Activated CD4-positive, alpha-beta T cell treated with anti-CD3 and anti-CD28 coated beads for 36 hours (primary cell): ENCODE measurements at regions not wholly inside any gene's neighbourhood (a gene's known extent, or its start where the extent isn't known, plus 50 kb on each side); places are given as distances from the start of the nearest gene placed in this dataset.
"Not testable (repeated sequence)": the region's sequence is repeated elsewhere in the genome, so short reads cannot be mapped to it uniquely, and the experiment has no call there.

ENCODE experiments used
- ATAC-seq: fragments of 200-7000 bp; cut with Tn5 transposase; one replicate; pipeline ENCODE4 v1.10.0; 2021; ENCODE audit warnings: mild to moderate bottlenecking, moderate library complexity
- CTCF ChIA-PET: fragments of 350-600 bp; sonication (Branson Sonifier 250); formaldehyde crosslinking; loops from one replicate; lab custom pipeline; 2021; ENCODE audit warnings: antibody characterized with exemption; lab: Charles Lee
- POLR2A ChIA-PET: fragments of 350-600 bp; sonication (Branson Sonifier 250); formaldehyde crosslinking; loops from one replicate; lab custom pipeline; 2021; ENCODE audit warnings: antibody characterized with exemption, inconsistent platforms; lab: Charles Lee
- DNase-seq: peaks from one replicate; pipeline ENCODE4 v3.0.0-alpha.2; 2020
- H3K27ac Mint-ChIP-seq: one replicate; pipeline ENCODE4 v1.8.0; 2021; ENCODE audit warnings: mixed read lengths
- H3K27me3 Mint-ChIP-seq: one replicate; pipeline ENCODE4 v1.8.0; 2021; ENCODE audit warnings: mixed read lengths
- H3K36me3 Mint-ChIP-seq: one replicate; pipeline ENCODE4 v1.8.0; 2021; ENCODE audit warnings: low read depth, mixed read lengths
- H3K4me1 Mint-ChIP-seq: one replicate; pipeline ENCODE4 v1.8.0; 2021; ENCODE audit warnings: mixed read lengths
- H3K4me3 Mint-ChIP-seq: one replicate; pipeline ENCODE4 v1.8.0; 2021; ENCODE audit warnings: mild to moderate bottlenecking, moderate library complexity, mixed read lengths
- H3K9me3 Mint-ChIP-seq: one replicate; pipeline ENCODE4 v1.8.0; 2021; ENCODE audit warnings: low read depth, mixed read lengths
- intact Hi-C, 2 experiments: fragments of 100-400 bp; cut with DNase I in 1 of 2; cut with micrococcal nuclease in 1 of 2; formaldehyde crosslinking; loops; one replicate each; pipeline versions ENCODE4 v1.14.2 to v1.15.1; 2022 to 2024; cut with DNase I, micrococcal nuclease

DNA sequence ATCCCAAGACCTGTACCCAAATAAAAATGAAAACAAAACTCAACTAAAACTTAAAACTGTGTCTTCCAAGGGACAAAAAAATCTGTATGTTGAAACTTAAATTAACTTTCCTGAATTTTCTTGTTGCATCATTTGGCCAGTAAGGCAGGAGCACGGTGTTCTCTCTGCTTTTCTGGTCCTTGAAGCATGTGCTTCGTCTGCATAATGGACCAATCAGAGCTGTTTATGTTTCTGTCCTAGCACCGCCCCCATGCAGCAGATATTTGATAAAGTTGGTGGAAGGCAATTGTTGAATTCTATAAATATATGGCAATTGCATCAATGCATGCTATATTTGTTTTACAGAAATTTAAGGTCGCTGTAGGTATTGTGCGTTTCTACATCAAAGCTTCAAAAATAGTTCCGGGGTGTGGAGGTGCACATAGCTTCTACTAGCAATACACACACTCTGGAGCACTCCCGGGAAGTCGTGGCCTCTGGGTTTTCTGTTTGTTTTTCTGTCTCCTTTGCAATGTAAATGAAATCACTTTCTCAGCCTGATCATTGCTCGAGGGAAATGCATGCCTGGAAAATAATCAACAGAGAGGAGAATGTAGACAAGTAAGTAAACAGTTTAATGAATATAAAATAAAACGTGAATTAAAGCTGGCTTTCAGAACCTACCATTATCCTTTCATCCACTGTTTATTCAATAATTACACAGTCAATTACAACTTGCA lies 206.3 kb downstream of the BCAS1 start:
- H3K27ac Mint-ChIP-seq, intact Hi-C loops, H3K4me3 Mint-ChIP-seq, DNase-seq, ATAC-seq, H3K27me3 Mint-ChIP-seq, H3K9me3 Mint-ChIP-seq, H3K36me3 Mint-ChIP-seq: not testable (repeated sequence)
- ChIA-PET CTCF (interaction anchor here (0.8 to 2.4 kb wide), 7 partner anchors 8 to 135 kb away, joined by 3 to 18 read pairs (median 3); no protein-coding TSS in a partner anchor), POLR2A (interaction anchor here (1.1 kb wide), 1 partner anchor 241 kb away, joined by 3 read pairs; no protein-coding TSS in a partner anchor)
- peaks cover 44% of the 10 kb centered on the region for H3K4me1 Mint-ChIP-seq

DNA sequence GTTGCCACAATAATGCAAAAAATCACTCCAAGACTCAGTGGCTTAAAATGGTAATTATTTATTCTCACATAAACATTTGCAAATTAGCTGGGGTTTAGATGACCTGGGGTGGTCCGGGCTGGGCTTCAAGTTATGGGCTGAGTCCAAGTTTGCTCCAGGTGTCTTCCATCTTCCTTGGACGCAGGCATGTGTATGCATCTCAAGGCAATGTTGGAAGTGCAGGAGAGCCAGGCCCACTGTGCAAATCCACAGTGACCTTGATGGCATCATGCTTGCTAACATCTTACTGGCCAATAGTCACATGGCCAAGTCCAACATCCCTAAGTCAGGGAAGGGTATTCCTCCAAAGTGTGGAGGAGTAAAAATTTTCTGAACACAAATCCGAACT lies 206.9 kb downstream of the BCAS1 start:
- CTCF ChIA-PET: interaction anchor here (0.6 to 1.6 kb wide), 6 partner anchors 8 to 77 kb away, joined by 3 to 6 read pairs (median 4); no protein-coding TSS in a partner anchor
- H3K9me3 Mint-ChIP-seq, H3K27ac Mint-ChIP-seq, H3K27me3 Mint-ChIP-seq, intact Hi-C loops, ATAC-seq, DNase-seq, H3K4me3 Mint-ChIP-seq, H3K36me3 Mint-ChIP-seq: not testable (repeated sequence)
- POLR2A ChIA-PET: interaction anchor here (1.1 kb wide), 1 partner anchor 240 kb away, joined by 3 read pairs; no protein-coding TSS in a partner anchor
- H3K4me1 Mint-ChIP-seq: peaks cover 44% of the 10 kb centered on the region

DNA sequence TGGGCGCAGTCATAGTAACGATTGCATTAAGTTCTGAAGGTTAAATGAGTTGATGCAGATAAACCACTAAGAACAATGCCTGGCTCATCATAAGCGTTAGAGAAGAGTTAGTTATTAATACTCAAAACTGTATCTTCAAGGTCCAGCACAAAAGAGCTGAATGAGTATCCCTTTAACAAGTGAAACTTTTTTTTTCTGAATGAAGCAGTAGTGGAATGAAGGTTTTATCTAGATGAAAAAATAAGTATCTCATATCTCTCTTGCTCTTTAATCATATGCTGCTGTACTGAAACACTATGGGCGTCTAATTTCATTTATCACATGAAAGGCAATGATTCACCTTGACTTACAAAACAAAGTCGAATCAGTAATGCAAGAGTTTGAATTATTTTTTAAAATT lies 207.4 kb downstream of the BCAS1 start:
- POLR2A ChIA-PET: interaction anchor here (1.1 kb wide), 1 partner anchor 240 kb away, joined by 3 read pairs; no protein-coding TSS in a partner anchor
- peak; percentile 56 for ATAC-seq
- CTCF ChIA-PET: interaction anchor here (0.6 to 1.3 kb wide), 3 partner anchors 9 to 77 kb away, joined by 3 to 6 read pairs (median 4); no protein-coding TSS in a partner anchor

DNA sequence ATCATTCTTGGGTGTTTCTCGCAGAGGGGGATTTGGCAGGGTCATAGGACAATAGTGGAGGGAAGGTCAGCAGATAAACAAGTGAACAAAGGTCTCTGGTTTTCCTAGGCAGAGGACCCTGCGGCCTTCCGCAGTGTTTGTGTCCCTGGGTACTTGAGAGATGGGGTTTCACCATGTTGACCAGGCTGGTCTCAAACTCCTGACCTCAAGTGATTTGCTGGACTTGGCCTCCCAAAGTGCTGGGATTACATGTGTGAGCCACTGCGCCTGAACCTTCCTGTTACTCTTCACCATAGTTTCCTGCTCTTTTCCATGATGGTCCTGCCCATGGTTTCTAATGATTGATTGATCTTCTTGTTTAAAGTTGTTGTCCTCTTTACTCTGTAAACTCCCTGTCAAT lies 207.9 kb downstream of the BCAS1 start:
- DNase-seq, H3K27ac Mint-ChIP-seq, ATAC-seq, H3K36me3 Mint-ChIP-seq, H3K4me3 Mint-ChIP-seq, POLR2A ChIA-PET, H3K9me3 Mint-ChIP-seq, H3K27me3 Mint-ChIP-seq, intact Hi-C loops: not testable (repeated sequence)
- CTCF ChIA-PET: interaction anchor here (0.6 to 1.3 kb wide), 2 partner anchors 78 to 128 kb away, joined by 3 to 6 read pairs; no protein-coding TSS in a partner anchor
- peaks cover 43% of the 10 kb centered on the region for H3K4me1 Mint-ChIP-seq

More for the DNA sequence above, 207.4 kb downstream of the BCAS1 start:
- H3K36me3 Mint-ChIP-seq, H3K27ac Mint-ChIP-seq, H3K4me3 Mint-ChIP-seq, H3K9me3 Mint-ChIP-seq, H3K27me3 Mint-ChIP-seq, intact Hi-C loops, DNase-seq: not testable (repeated sequence)
- H3K4me1 Mint-ChIP-seq: peaks cover 43% of the 10 kb centered on the region

DNA sequence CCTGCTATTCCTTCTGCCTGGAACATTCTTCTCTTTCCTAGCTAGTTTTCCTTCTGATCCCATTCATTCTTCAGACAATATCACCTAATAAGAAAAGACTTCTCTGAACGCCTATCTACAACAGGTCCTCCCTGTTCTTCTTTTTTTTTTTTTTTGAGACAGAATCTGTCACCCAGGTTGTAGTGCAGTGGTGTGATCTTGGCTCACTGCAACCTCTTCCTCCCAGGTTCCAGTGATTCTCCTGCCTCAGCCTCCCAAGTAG lies 208.3 kb downstream of the BCAS1 start:
- H3K4me3 Mint-ChIP-seq, H3K36me3 Mint-ChIP-seq, intact Hi-C loops, ATAC-seq, H3K27ac Mint-ChIP-seq, DNase-seq, H3K27me3 Mint-ChIP-seq, H3K9me3 Mint-ChIP-seq: not testable (repeated sequence)
- CTCF ChIA-PET: interaction anchor here (0.6 kb wide), 1 partner anchor 127 kb away, joined by 3 read pairs; no protein-coding TSS in a partner anchor
- peaks cover 41% of the 10 kb centered on the region for H3K4me1 Mint-ChIP-seq
- POLR2A ChIA-PET: interaction anchor here (0.5 kb wide), 1 partner anchor 178 kb away, joined by 6 read pairs; no protein-coding TSS in a partner anchor

DNA sequence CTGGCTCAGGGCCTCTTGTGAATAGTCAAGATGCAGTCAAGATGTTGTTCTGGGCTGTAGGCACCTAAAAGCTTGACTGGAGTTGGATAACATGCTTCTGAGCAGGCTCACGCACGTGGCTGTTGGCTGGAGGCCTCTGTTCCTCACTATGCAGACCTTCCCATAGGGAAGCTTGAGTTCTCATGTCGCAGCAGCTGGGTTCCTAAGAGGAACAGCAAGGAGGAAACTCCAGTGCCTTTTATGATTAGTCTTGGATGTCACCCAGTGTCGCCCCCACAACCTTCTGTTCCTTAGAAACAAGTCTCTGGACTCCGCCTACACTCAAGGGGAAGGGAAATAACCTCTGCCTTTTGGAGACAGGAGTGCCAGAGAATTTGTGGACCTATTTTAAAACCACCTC lies 210.7 kb downstream of the BCAS1 start:
- CTCF ChIA-PET: interaction anchor here (0.7 kb wide), 1 partner anchor 13 kb away, joined by 4 read pairs; no protein-coding TSS in a partner anchor
- Mint-ChIP-seq H3K4me3 (no peak overlapping the region), H3K27me3 (no peaks in the 10 kb centered on the region), H3K36me3 (no peaks in the 10 kb centered on the region), H3K9me3 (no peaks in the 10 kb centered on the region), H3K4me1 (peaks cover 31% of the 10 kb centered on the region), H3K27ac (no peak overlapping the region)
- no peak for DNase-seq
- no peak for ATAC-seq
- intact Hi-C loops: no loop called here
- POLR2A ChIA-PET: interaction anchor here (0.6 kb wide), 1 partner anchor 40 kb away, joined by 3 read pairs; no protein-coding TSS in a partner anchor

DNA sequence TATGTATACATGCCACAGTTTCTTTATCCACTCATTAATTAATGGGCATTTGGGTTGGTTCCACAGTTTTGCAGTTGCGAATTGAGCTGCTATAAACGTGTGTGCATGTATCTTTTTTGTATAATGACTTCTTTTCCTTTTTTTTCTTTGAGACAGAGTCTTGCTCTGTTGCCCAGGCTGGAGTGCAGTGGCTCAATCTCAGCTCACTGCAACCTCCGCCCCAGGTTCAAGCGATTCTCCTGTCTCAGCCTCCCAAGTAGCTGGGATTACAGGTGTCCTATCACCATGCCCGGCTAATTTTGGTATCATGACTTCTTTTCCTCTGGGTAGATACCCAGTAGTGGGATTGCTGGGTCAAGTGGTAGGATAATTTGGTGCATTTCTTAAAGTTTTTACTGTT lies 211.4 kb downstream of the BCAS1 start:
- H3K36me3 Mint-ChIP-seq, H3K27me3 Mint-ChIP-seq, CTCF ChIA-PET, DNase-seq, H3K4me3 Mint-ChIP-seq, H3K9me3 Mint-ChIP-seq, H3K27ac Mint-ChIP-seq, intact Hi-C loops, ATAC-seq: not testable (repeated sequence)
- peaks cover 28% of the 10 kb centered on the region for H3K4me1 Mint-ChIP-seq
- POLR2A ChIA-PET: interaction anchor here (0.5 to 0.6 kb wide), 2 partner anchors 41 to 83 kb away, joined by 3 to 10 read pairs; no protein-coding TSS in a partner anchor

DNA sequence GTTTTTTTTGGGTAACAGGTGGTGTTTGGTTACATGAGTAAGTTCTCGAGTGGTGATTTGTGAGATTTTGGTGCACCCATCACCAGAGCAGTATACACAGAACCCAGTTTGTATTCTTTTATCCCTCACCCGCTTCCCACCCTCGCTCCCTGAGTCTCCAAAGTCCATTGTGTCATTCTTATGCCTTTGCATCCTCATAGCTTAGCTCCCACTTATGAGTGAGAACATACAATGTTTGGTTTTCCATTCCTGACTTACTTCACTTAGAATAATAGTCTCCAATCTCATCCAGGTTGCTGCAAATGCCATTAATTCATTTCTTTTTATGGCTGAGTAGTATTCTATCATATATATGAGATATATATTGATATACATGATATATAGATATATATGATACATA lies 211.9 kb downstream of the BCAS1 start:
- H3K27ac Mint-ChIP-seq, POLR2A ChIA-PET, H3K9me3 Mint-ChIP-seq, DNase-seq, H3K27me3 Mint-ChIP-seq, ATAC-seq, H3K4me3 Mint-ChIP-seq, intact Hi-C loops, H3K36me3 Mint-ChIP-seq: not testable (repeated sequence)
- H3K4me1 Mint-ChIP-seq: peaks cover 23% of the 10 kb centered on the region
- CTCF ChIA-PET: interaction anchor here (1.4 kb wide), 1 partner anchor 311 kb away, joined by 4 read pairs; no protein-coding TSS in a partner anchor

DNA sequence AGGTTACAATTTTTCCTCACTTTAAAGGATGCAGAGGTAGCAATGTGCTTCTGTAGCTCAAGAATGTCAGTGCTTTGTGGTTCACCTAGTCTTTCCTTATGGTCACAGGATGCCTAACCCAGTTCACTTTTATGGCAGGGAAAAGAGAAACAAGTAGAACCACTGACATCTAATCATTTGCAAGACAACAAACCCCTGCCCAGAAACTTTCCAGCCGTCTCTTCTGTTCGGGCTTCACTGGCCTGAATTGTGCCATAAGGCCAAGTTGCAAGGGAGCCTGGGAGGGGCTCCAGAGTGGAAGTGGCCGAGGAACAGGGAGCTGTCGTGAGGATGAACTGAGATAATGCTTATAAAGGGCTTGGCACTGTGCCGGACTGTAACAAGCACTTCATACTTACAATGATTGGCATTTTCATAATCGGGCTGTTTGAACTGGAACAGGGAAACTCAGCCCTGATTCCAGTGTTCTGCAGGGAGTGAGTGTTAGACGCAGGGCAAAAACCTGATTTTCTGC lies 212.6 kb downstream of the BCAS1 start:
- H3K27ac Mint-ChIP-seq: no peak overlapping the region
- H3K36me3 Mint-ChIP-seq: no peaks in the 10 kb centered on the region
- POLR2A ChIA-PET: no interaction called here
- no peaks in the 10 kb centered on the region for H3K9me3 Mint-ChIP-seq
- H3K4me1 Mint-ChIP-seq: peaks cover 21% of the 10 kb centered on the region
- no peak for ATAC-seq
- intact Hi-C loops: no loop called here
- no peak for DNase-seq
- CTCF ChIA-PET: interaction anchor here (0.7 to 1.4 kb wide), 6 partner anchors 9 to 310 kb away, joined by 3 to 4 read pairs (median 4); no protein-coding TSS in a partner anchor
- no peaks in the 10 kb centered on the region for H3K27me3 Mint-ChIP-seq
- H3K4me3 Mint-ChIP-seq: no peak overlapping the region

DNA sequence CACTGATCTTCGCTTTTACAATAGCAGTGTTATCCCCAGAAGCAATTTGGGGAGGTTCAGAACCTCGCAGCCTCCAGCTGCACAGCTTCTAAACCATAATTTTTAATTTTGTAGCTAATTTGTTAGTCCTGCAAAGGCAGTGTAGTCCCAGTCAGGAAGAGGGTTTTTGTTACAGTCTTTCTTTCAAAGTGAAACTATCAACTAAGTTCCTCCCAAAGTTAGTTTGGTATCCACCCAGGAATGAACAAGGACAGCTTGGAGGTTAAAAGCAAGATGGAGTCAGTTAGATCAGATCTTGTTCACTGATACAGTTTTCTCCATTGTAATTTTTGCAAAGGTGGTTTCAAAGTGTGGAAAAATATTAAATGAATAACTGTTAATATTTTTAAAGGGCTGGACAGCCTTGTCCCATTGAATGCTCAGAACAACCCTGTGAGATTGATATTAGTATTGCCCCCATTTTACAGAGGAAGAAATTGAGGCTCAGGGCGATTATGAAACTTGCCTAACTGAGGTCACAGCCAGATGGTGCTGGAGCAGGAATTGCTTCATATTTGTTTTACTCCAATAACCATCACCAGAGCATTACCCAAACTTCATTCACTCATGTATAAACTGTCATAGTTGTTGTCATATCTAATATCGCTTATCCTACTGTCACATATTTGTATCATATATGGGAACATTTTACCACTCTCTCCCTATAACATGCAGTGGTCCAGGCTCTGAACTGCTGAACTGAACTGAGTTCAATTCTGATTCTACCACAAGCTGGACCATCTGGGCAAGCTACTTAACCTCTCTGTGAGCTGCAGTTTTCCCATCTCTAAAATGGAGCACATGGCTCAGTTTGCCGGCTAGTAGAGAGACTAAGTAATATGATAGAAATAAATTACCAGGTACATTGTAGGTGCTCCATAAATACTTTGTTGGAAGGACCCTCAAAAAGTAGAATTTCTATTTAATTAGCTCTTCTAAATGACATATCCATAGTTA lies 213.8 kb downstream of the BCAS1 start:
- no peaks in the 10 kb centered on the region for H3K36me3 Mint-ChIP-seq
- H3K27ac Mint-ChIP-seq: no peak overlapping the region
- DNase-seq (no peak), ATAC-seq (no peak)
- intact Hi-C loops: no loop called here
- no peaks in the 10 kb centered on the region for H3K9me3 Mint-ChIP-seq
- no peak overlapping the region for H3K4me3 Mint-ChIP-seq
- CTCF ChIA-PET: interaction anchor here (1.0 to 1.4 kb wide), 5 partner anchors 10 to 309 kb away, joined by 3 to 4 read pairs (median 4); no protein-coding TSS in a partner anchor
- H3K27me3 Mint-ChIP-seq: no peaks in the 10 kb centered on the region
- POLR2A ChIA-PET: interaction anchor here (0.5 to 0.6 kb wide), 2 partner anchors 83 to 146 kb away, joined by 5 to 17 read pairs; no protein-coding TSS in a partner anchor
- peaks cover 20% of the 10 kb centered on the region for H3K4me1 Mint-ChIP-seq
